ENCODE measurements at regions not wholly inside any gene's neighbourhood (a gene's known extent, or its start where the extent isn't known, plus 50 kb on each side); places are given as distances from the start of the nearest gene placed in this dataset.

GRCh38 chr15:61318802-61319525 is 89.9 kb upstream of the RORA start:
- no peak for DNase-seq

- no peak for DNase-seq
Measured at GRCh38 chr15:61318301-61318700, 89.2 kb upstream of the RORA start.

DNA sequence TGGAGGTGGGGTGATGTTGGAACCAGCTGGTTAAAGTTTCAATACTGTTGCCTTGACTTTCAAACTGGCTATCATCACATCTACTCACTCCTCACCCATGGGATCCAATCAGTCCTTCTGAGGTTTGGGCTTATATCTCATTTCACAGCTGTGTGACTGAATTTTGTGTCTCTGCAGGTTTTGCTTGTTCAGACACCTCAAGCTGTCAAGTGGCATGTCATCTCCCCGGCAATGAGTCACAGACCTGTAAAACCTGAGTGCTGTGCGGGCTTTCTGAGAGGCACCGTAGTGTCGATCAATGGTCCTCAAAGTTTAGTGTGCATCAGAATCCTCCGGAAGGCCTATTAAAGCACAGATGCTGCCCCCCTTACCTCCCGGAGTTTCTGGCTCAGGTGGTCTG is 86.4 kb upstream of the RORA start:
- no peak for DNase-seq

GRCh38 chr15:61314427-61314826 is 85.3 kb upstream of the RORA start:
- DNase-seq, result no peak

GRCh38 chr15:61309617-61310016 is 80.5 kb upstream of the RORA start:
- DNase-seq, result no peak

DNA sequence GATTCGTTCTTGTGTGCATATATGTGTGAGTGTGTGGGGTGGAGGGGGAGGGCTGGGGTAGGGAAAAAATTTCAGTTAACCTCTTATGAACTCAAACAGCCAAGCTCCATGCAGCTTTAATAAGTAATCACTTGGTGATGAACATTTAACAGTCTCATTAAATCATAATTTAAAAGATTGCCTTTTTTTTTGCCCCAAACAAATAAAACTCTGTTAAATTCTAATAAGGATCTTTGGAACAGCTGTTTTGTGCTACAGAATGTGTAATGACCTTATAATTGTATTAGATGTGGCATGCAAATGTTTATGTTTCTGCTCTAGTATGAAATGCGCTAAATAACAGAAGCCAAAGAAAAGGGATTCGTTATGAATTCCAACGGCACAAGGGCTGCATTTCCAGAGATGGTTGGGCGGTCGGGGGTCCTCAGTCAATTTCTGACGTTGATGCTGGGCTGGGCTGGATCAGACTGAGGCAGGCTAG is 80.0 kb upstream of the RORA start:
- no peak for DNase-seq

DNA sequence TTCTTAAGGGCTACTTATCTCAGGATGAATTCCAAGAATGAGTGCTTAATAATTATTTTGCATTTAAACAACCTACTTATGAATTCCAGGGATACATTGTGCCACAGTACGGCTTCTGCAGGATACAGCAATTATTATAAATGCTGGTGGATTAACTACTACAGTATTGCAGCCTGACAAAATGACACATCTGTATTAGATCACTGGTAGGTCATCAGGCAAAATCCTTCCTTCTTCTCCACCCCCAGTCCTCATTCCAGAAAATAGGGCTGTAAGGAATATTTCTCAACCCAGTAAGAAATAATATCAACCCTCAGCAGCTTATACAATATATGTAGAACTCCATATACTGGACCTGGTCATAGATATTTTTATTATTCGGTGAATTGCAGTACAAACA is 79.3 kb upstream of the RORA start:
- DNase-seq, result no peak

GRCh38 chr15:61307474-61307873 is 78.4 kb upstream of the RORA start:
- no peak for DNase-seq

DNA sequence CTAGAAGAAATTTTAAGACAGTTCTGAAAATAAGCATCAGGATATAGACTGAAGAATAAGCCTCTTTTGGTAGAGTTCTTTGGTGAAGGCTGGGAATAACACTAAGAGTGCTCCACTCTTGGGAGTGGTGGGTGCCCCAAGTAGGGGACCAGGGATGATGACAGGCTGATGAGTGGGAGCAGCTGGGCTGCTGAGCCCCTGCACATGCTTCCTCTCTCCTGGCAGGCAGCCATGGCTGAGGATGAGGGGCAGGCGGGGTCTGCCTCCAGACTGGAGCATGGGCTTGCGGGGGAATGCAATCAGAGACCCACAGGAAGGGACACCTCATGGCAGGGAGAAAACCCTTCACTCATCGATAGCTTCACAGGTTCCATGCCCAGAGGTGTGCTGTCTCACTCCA is 72.6 kb upstream of the RORA start:
- no peak for DNase-seq

GRCh38 chr15:61299075-61299763 is 70.1 kb upstream of the RORA start:
- no peak for DNase-seq

DNA sequence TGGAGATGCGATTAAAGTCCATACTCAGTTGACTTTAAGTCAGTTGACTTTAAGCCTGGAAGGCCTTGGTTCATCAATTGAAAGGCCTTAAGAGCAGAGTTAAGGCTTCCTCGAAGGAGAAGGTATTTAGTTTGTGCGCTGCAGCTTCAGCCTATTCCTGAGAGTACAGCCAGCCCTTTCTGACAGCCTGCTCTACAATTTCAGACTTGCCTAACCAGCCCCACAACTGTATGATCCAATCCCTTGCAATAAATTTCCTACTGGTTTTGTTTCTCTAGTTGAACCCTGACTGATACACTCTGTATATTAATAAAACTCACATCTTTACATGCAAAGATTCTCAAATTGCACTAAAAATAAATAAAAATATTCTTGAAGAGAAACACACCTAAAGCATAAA is 66.1 kb upstream of the RORA start:
- no peak for DNase-seq

- no peak for DNase-seq
Measured at GRCh38 chr15:61282661-61283060, 53.6 kb upstream of the RORA start.

DNA sequence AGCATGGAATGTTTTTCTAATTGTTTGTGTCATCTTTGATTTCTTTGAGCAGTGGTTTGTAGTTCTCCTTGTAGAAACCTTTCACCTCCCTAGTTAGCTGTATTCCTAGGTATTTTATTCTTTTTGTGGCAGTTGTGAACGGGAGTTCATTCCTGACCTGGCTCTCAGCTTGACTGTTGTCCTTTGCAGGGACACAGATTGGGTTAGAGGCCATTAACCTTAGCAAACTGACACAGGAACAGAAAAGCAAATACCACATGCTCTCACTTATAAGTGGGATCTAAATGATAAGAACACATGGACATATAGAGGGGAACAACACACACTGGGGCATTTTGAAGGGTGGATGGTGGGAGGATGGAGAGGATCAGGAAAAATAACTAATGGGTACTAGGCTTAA is 52.2 kb upstream of the RORA start:
- DNase-seq, result no peak
